ENCODE measurements at regions not wholly inside any gene's neighbourhood (a gene's known extent, or its start where the extent isn't known, plus 50 kb on each side); places are given as distances from the start of the nearest gene placed in this dataset.

DNA sequence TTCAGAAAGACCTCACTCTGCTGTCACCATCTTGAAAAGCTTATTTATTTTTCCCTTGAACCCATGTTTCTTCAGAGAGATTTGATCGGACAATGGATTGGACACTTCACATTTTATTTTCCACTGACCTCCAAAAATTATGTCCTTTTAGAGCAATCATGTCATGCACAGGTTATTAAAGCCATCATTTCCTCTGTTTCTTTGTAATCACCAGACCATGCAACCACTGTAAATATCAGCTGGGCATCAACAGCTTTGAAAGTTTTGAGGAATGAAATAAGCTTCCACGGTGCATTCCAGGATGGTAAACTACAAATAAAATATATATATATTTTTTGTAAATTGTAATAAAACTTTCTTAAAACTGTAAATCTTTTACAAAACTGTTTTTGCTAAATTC lies 144.1 kb upstream of the ADAMTS5 start:
- no peak for TF ChIP-seq CTCF (IDR thresholded peaks at IDR 0.05)
- H3K27ac ChIP-seq (ENCODE audit: low read depth in 1 of 2, low read length in 2 of 2), result no peak overlapping the region
- no peak overlapping the region for H3K9ac ChIP-seq (ENCODE audit: insufficient read depth, low read length, poor library complexity, severe bottlenecking)
- H3K4me2 ChIP-seq (replicated peaks; ENCODE audit: extremely low read depth, low read length, poor library complexity, severe bottlenecking), result no peak overlapping the region
- H3K9me3 Mint-ChIP-seq, result peaks cover 0 to 8% (median 1%) of the 10 kb centered on the region in 7 donors
- H3K4me1 Mint-ChIP-seq, result no peaks in the 10 kb centered on the region
- H2AFZ ChIP-seq (ENCODE audit: insufficient read depth, low read depth, low read length, poor library complexity, severe bottlenecking), result no peak overlapping the region
- no peak overlapping the region for H3K4me3 ChIP-seq (replicated peaks in 1 of 3; ENCODE audit: low read depth in 2 of 3, low read length in 3 of 3)
- no peaks in the 10 kb centered on the region for H3K4me1 ChIP-seq (ENCODE audit: control insufficient read depth in 1 of 2, insufficient read depth in 2 of 2, low read length in 2 of 2)
- H3K27me3 Mint-ChIP-seq (ENCODE audit: low read depth in 3 of 3), result no peaks in the 10 kb centered on the region
- H3K27ac Mint-ChIP-seq, result no peak overlapping the region
- DNase-seq, result no peak
- H3K4me3 Mint-ChIP-seq, result no peak overlapping the region
- intact Hi-C loops (cut with micrococcal nuclease), result no loop called here
- H3K36me3 ChIP-seq (replicated peaks in 1 of 2; ENCODE audit: control insufficient read depth in 1 of 2, insufficient read depth in 2 of 2, low read length in 2 of 2), result no peaks in the 10 kb centered on the region
- no CpG with 5 or more reads among the region's 2 CpGs for WGBS (ENCODE audit: insufficient coverage)
- H4K20me1 ChIP-seq (ENCODE audit: insufficient read depth, low read length), result no peaks in the 10 kb centered on the region
- H3K79me2 ChIP-seq (ENCODE audit: insufficient read depth, low read length), result no peaks in the 10 kb centered on the region
- H3K27me3 ChIP-seq (ENCODE audit: control insufficient read depth in 2 of 2, insufficient read depth in 2 of 2, low read length in 2 of 2), result no peaks in the 10 kb centered on the region
- H3K36me3 Mint-ChIP-seq, result no peaks in the 10 kb centered on the region
- no peaks in the 10 kb centered on the region for H3K9me3 ChIP-seq (replicated peaks in 1 of 2; ENCODE audit: control insufficient read depth in 1 of 2, insufficient read depth in 1 of 2, low read length in 2 of 2)

GRCh38 chr21:27108701-27109100 lies 141.8 kb upstream of the ADAMTS5 start:
- Mint-ChIP-seq H3K27ac (no peak overlapping the region), H3K27me3 (ENCODE audit: low read depth in 3 of 3) (peaks cover 0 to 2% (median 0%) of the 10 kb centered on the region in 3 donors), H3K36me3 (no peaks in the 10 kb centered on the region), H3K4me3 (no peak overlapping the region), H3K9me3 (peaks cover 0 to 8% (median 0%) of the 10 kb centered on the region in 7 donors), H3K4me1 (no peaks in the 10 kb centered on the region)
- H3K9ac ChIP-seq (ENCODE audit: insufficient read depth, low read length, poor library complexity, severe bottlenecking), result no peak overlapping the region
- H3K4me2 ChIP-seq (replicated peaks; ENCODE audit: extremely low read depth, low read length, poor library complexity, severe bottlenecking), result no peak overlapping the region
- H3K9me3 ChIP-seq (replicated peaks in 1 of 2; ENCODE audit: control insufficient read depth in 1 of 2, insufficient read depth in 1 of 2, low read length in 2 of 2), result no peaks in the 10 kb centered on the region
- H4K20me1 ChIP-seq (ENCODE audit: insufficient read depth, low read length), result no peaks in the 10 kb centered on the region
- no peak overlapping the region for H3K27ac ChIP-seq (ENCODE audit: low read depth in 1 of 2, low read length in 2 of 2)
- H2AFZ ChIP-seq (ENCODE audit: insufficient read depth, low read depth, low read length, poor library complexity, severe bottlenecking), result no peak overlapping the region
- no peak for TF ChIP-seq CTCF (IDR thresholded peaks at IDR 0.05)
- no peaks in the 10 kb centered on the region for H3K4me1 ChIP-seq (ENCODE audit: control insufficient read depth in 1 of 2, insufficient read depth in 2 of 2, low read length in 2 of 2)
- no peak overlapping the region for H3K4me3 ChIP-seq (replicated peaks in 1 of 3; ENCODE audit: low read depth in 2 of 3, low read length in 3 of 3)
- no peaks in the 10 kb centered on the region for H3K27me3 ChIP-seq (ENCODE audit: control insufficient read depth in 2 of 2, insufficient read depth in 2 of 2, low read length in 2 of 2)
- no peaks in the 10 kb centered on the region for H3K79me2 ChIP-seq (ENCODE audit: insufficient read depth, low read length)
- intact Hi-C loops (cut with micrococcal nuclease), result no loop called here
- no peak for DNase-seq
- WGBS (ENCODE audit: insufficient coverage), result no CpG with 5 or more reads among the region's 2 CpGs
- no peaks in the 10 kb centered on the region for H3K36me3 ChIP-seq (replicated peaks in 1 of 2; ENCODE audit: control insufficient read depth in 1 of 2, insufficient read depth in 2 of 2, low read length in 2 of 2)
